GM12878 (cell line): ENCODE measurements at regions not wholly inside any gene's neighbourhood (a gene's known extent, or its start where the extent isn't known, plus 50 kb on each side); places are given as distances from the start of the nearest gene placed in this dataset.
A peak's percentile ranks its signal among the peaks of the same experiment; 100 is the strongest.

Experiments
- ATAC-seq: fragments of 200-7000 bp; cut with Tn5 transposase; 3 replicates; pipeline ENCODE4 v1.9.1; 2020; ENCODE audit warnings: mild to moderate bottlenecking, moderate library complexity
- BruUV-seq: library from RNA; stranded (reverse); fragments of 400-500 nt; replicated peaks from 2 replicates; lab custom pipeline; 2021; lab: Mats Ljungman, UMichigan
- CTCF ChIA-PET: fragments of 300-600 bp; sonication (Branson Sonifier 250); formaldehyde crosslinking; extraction: SDS; loops from one replicate; lab custom pipeline; 2021; ENCODE audit warnings: inconsistent platforms; lab: Yijun Ruan, JAX
- POLR2A ChIA-PET: fragments of 350-600 bp; formaldehyde crosslinking; extraction: SDS; loops from one replicate; lab custom pipeline; 2021; ENCODE audit warnings: inconsistent platforms; lab: Charles Lee
- RAD21 ChIA-PET: fragments of 300-600 bp; sonication (Branson Sonifier 250); formaldehyde crosslinking; loops from one replicate; lab custom pipeline; 2023; ENCODE audit warnings: antibody characterized with exemption; ENCODE audit not compliant: unreplicated experiment; lab: Charles Lee
- SMC1A ChIA-PET: fragments of 300-600 bp; sonication (Branson Sonifier 250); formaldehyde crosslinking; loops from one replicate; lab custom pipeline; 2023; ENCODE audit not compliant: unreplicated experiment, uncharacterized antibody; lab: Charles Lee
- DNase-seq: peaks from one replicate; pipeline ENCODE4 v3.0.0-alpha.2; 2011; ENCODE audit warnings: low read depth, low spot score
- FAIRE-seq: peaks from 3 replicates; lab custom pipeline; 2011; peaks lifted over from hg19 to GRCh38; lab: Jason Lieb, UNC
- H2AFZ ChIP-seq: 2 replicates; pipeline ENCODE4 v1.6.0; 2011; ENCODE audit warnings: low read depth, low read length, control low read depth; ENCODE audit not compliant: control insufficient read depth
- H3K27ac ChIP-seq: 2 replicates; pipeline ENCODE4 v1.5.1; 2011; ENCODE audit warnings: control low read depth; ENCODE audit not compliant: control insufficient read depth, insufficient read depth
- H3K27me3 ChIP-seq, 2 experiments: replicated peaks in 1 of 2; 2 replicates each; pipeline versions ENCODE4 v1.6.0 to v1.6.1; 2011; ENCODE audit warnings: low read length in 1 of 2; ENCODE audit not compliant: control insufficient read depth in 2 of 2, insufficient read depth in 2 of 2
- H3K36me3 ChIP-seq, 2 experiments: 2 replicates each; pipeline ENCODE4 v1.5.1; 2011; ENCODE audit warnings: low read length in 1 of 2; ENCODE audit not compliant: control insufficient read depth in 2 of 2, insufficient read depth in 2 of 2
- H3K4me1 ChIP-seq: 2 replicates; pipeline ENCODE4 v1.6.1; 2011; ENCODE audit warnings: mild to moderate bottlenecking, low read length, moderate library complexity, mixed read lengths; ENCODE audit not compliant: control insufficient read depth, insufficient read depth
- H3K4me2 ChIP-seq: 2 replicates; pipeline ENCODE4 v1.6.0; 2011; ENCODE audit warnings: control low read depth; ENCODE audit not compliant: control insufficient read depth, insufficient read depth
- H3K4me3 ChIP-seq: fragments of 200-600 bp; sonication (generic); 2 replicates; pipeline ENCODE4 v1.5.1; 2016
- H3K79me2 ChIP-seq: 2 replicates; pipeline ENCODE4 v1.6.0; 2011; ENCODE audit warnings: low read length; ENCODE audit not compliant: control insufficient read depth, insufficient read depth
- H3K9ac ChIP-seq: 2 replicates; pipeline ENCODE4 v1.8.0; 2011; ENCODE audit warnings: low read length, control low read depth, mixed read lengths; ENCODE audit not compliant: control insufficient read depth, insufficient read depth
- H3K9me3 ChIP-seq: replicated peaks from 3 replicates; pipeline ENCODE4 v1.5.1; 2011; ENCODE audit warnings: mild to moderate bottlenecking, low read length; ENCODE audit not compliant: control insufficient read depth, insufficient read depth
- H4K20me1 ChIP-seq: 2 replicates; pipeline ENCODE4 v1.6.0; 2011; ENCODE audit not compliant: control insufficient read depth, insufficient read depth
- ASH2L ChIP-seq: fragments of 300-600, 200-600 bp; sonication (generic); IDR thresholded peaks from 2 replicates; pipeline ENCODE4 v1.6.1; 2017; ENCODE audit warnings: low read depth, mild to moderate bottlenecking, borderline replicate concordance
- EZH2 ChIP-seq: IDR thresholded peaks from 2 replicates; pipeline ENCODE4 v1.6.1; 2012; ENCODE audit warnings: low read depth, mild to moderate bottlenecking, control low read depth, inconsistent platforms, low read length, borderline replicate concordance; ENCODE audit not compliant: control insufficient read depth
- HDAC6 ChIP-seq: fragments of 200-600 bp; sonication (generic); IDR thresholded peaks from one replicate; pipeline ENCODE4 v1.8.0; 2017; ENCODE audit warnings: antibody characterized with exemption; ENCODE audit not compliant: unreplicated experiment
- IRF4 ChIP-seq: IDR thresholded peaks from 2 replicates; pipeline ENCODE4 v1.6.1; 2011; ENCODE audit warnings: low read depth, low read length
- KDM1A ChIP-seq: fragments of 200-600 bp; sonication (generic); IDR thresholded peaks from 2 replicates; pipeline ENCODE4 v1.6.1; 2016; ENCODE audit warnings: borderline replicate concordance
- NR2F1 ChIP-seq: fragments of 450-650 bp; conservative IDR thresholded peaks from 2 replicates; pipeline ENCODE4 v1.6.1; 2017; ENCODE audit warnings: mild to moderate bottlenecking
- NRF1 ChIP-seq: conservative IDR thresholded peaks from 2 replicates; pipeline ENCODE4 v1.6.1; 2011; ENCODE audit warnings: mild to moderate bottlenecking, low read depth, low read length, improper control_type of control experiment
- SMARCA5 ChIP-seq: fragments of 450-650 bp; IDR thresholded peaks from 2 replicates; pipeline ENCODE4 v1.6.1; 2017; ENCODE audit warnings: mild to moderate bottlenecking
- SP1 ChIP-seq: IDR thresholded peaks from one replicate; pipeline ENCODE4 v1.6.1; 2011; ENCODE audit warnings: low read depth, low read length
- SRF ChIP-seq, 2 experiments: IDR thresholded peaks; 2 replicates each; pipeline ENCODE4 v1.6.1; 2011; ENCODE audit warnings: low read depth in 2 of 2, low read length in 2 of 2, mild to moderate bottlenecking in 1 of 2, moderate library complexity in 1 of 2
- TARDBP ChIP-seq: IDR thresholded peaks from 2 replicates; pipeline ENCODE4 v1.6.1; 2016; ENCODE audit warnings: borderline replicate concordance
- WGBS: methylation state at CpG from one replicate; pipeline ENCODE4 v1.1.6; 2016; ENCODE audit warnings: low lambda C conversion rate; ENCODE audit not compliant: insufficient replicate concordance, insufficient coverage; ENCODE audit errors: missing lambda C conversion rate; 5-methylcytosine and 5-hydroxymethylcytosine counted together
- in situ Hi-C: fragments of 300-500 bp; cut with MboI; formaldehyde crosslinking; loops from 9 replicates; pipeline ENCODE4 v1.14.3; 2018; ENCODE audit warnings: mixed read lengths
- intact Hi-C: fragments of 100-400 bp; cut with micrococcal nuclease; formaldehyde crosslinking; loops from one replicate; pipeline ENCODE4 v1.14.2; 2022; ENCODE audit not compliant: unreplicated experiment
- TF ChIP-seq, protein P1 (sequence below): fragments of 450-650 bp; IDR thresholded peaks from 2 replicates; pipeline ENCODE4 v1.6.1; 2016; ENCODE audit warnings: mild to moderate bottlenecking, moderate library complexity, borderline replicate concordance
- TF ChIP-seq, protein P2 (sequence below): fragments of 450-650 bp; IDR thresholded peaks from 2 replicates; pipeline ENCODE4 v1.6.1; 2018; ENCODE audit warnings: borderline replicate concordance, mild to moderate bottlenecking; ENCODE audit not compliant: partially characterized antibody
- TF ChIP-seq, protein P3 (sequence below), 3 experiments: IDR thresholded peaks in 2 of 3; conservative IDR thresholded peaks in 1 of 3; 2 replicates each; pipeline ENCODE4 v1.5.1; 2011; ENCODE audit warnings: low read depth in 3 of 3, low read length in 3 of 3, mild to moderate bottlenecking in 3 of 3, control low read depth in 2 of 3, moderate library complexity in 2 of 3, inconsistent platforms in 1 of 3, mixed read lengths in 1 of 3; ENCODE audit not compliant: control insufficient read depth in 2 of 3, insufficient read depth in 1 of 3; ENCODE audit errors: extremely low read depth in 1 of 3

DNA sequence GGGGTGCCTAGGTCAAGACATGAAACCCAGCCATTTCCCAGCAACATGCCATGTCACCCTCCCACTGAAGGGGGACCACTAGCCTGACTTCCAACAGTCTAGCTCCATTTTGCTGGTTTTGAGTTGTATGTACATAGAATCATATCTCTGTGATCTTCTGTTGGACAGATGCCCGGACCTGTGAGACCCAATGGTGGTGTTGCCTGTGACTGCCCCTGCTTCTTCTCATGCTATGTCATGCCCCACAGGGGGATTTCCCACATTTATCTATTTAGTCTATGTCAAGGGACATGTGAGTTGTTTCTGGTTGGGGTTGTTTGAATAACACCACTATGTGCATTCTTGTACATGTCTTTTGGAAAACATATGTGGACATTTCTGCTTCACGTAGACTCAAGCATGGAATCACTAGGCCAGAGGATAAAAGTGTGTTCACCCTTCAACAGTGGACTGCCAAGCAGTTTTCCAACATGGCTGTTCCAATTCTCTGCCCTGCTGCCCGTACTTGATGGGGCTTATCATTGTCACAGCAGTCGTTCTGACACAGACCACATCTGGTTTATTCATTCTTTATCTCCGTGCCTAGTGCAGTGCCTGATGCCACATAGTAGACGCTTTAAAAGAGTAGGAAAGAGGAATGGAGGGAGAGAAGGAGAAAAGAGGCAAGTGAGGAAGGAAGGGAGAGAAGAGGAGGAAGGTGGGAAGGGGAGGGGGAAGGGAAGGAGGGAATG is 114.4 kb downstream of the TPRA1 start:
- no peak overlapping the region for H3K4me2 ChIP-seq
- no peak overlapping the region for H3K4me3 ChIP-seq
- H3K27ac ChIP-seq = no peak overlapping the region
- in situ Hi-C loops (no loop called here), intact Hi-C loops (no loop called here)
- no peaks in the 10 kb centered on the region for H4K20me1 ChIP-seq
- no peak overlapping the region for H2AFZ ChIP-seq
- CTCF ChIA-PET = interaction anchor here (0.7 kb wide), 2 partner anchors 954 to 1205 kb away, joined by 3 read pairs; no protein-coding TSS in a partner anchor
- DNase-seq (no peak), ATAC-seq (peak; percentile 50), FAIRE-seq (no peak)
- SMC1A ChIA-PET = interaction anchor here (1.1 kb wide), 1 partner anchor 724 kb away, joined by 3 read pairs; no protein-coding TSS in a partner anchor
- RAD21 ChIA-PET = no interaction called here
- H3K4me1 ChIP-seq = no peaks in the 10 kb centered on the region
- H3K79me2 ChIP-seq = no peaks in the 10 kb centered on the region
- no peaks in the 10 kb centered on the region for H3K9me3 ChIP-seq
- no TSS peak for BruUV-seq
- no peaks in the 10 kb centered on the region for H3K36me3 ChIP-seq
- H3K27me3 ChIP-seq = no peaks in the 10 kb centered on the region
- no peak overlapping the region for H3K9ac ChIP-seq
- 23% methylated on average over 6 of the region's 6 CpGs for WGBS
- POLR2A ChIA-PET = no interaction called here
- TF ChIP-seq, protein P1, sequence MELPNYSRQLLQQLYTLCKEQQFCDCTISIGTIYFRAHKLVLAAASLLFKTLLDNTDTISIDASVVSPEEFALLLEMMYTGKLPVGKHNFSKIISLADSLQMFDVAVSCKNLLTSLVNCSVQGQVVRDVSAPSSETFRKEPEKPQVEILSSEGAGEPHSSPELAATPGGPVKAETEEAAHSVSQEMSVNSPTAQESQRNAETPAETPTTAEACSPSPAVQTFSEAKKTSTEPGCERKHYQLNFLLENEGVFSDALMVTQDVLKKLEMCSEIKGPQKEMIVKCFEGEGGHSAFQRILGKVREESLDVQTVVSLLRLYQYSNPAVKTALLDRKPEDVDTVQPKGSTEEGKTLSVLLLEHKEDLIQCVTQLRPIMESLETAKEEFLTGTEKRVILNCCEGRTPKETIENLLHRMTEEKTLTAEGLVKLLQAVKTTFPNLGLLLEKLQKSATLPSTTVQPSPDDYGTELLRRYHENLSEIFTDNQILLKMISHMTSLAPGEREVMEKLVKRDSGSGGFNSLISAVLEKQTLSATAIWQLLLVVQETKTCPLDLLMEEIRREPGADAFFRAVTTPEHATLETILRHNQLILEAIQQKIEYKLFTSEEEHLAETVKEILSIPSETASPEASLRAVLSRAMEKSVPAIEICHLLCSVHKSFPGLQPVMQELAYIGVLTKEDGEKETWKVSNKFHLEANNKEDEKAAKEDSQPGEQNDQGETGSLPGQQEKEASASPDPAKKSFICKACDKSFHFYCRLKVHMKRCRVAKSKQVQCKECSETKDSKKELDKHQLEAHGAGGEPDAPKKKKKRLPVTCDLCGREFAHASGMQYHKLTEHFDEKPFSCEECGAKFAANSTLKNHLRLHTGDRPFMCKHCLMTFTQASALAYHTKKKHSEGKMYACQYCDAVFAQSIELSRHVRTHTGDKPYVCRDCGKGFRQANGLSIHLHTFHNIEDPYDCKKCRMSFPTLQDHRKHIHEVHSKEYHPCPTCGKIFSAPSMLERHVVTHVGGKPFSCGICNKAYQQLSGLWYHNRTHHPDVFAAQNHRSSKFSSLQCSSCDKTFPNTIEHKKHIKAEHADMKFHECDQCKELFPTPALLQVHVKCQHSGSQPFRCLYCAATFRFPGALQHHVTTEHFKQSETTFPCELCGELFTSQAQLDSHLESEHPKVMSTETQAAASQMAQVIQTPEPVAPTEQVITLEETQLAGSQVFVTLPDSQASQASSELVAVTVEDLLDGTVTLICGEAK = no peak
- TF ChIP-seq ASH2L (no peak), EZH2 (no peak), SMARCA5 (no peak), NRF1 (no peak), KDM1A (no peak), SP1 (no peak), SRF (IDR thresholded peaks at IDR 0.05; ENCODE audit: low read depth in 2 of 2, low read length in 2 of 2) (no peak), TARDBP (no peak), IRF4 (no peak), NR2F1 (no peak), HDAC6 (no peak)
- TF ChIP-seq, protein P2, sequence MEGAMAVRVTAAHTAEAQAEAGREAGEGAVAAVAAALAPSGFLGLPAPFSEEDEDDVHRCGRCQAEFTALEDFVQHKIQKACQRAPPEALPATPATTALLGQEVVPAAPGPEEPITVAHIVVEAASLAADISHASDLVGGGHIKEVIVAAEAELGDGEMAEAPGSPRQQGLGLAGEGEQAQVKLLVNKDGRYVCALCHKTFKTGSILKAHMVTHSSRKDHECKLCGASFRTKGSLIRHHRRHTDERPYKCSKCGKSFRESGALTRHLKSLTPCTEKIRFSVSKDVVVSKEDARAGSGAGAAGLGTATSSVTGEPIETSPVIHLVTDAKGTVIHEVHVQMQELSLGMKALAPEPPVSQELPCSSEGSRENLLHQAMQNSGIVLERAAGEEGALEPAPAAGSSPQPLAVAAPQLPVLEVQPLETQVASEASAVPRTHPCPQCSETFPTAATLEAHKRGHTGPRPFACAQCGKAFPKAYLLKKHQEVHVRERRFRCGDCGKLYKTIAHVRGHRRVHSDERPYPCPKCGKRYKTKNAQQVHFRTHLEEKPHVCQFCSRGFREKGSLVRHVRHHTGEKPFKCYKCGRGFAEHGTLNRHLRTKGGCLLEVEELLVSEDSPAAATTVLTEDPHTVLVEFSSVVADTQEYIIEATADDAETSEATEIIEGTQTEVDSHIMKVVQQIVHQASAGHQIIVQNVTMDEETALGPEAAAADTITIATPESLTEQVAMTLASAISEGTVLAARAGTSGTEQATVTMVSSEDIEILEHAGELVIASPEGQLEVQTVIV = no peak
- TF ChIP-seq, protein P3, sequence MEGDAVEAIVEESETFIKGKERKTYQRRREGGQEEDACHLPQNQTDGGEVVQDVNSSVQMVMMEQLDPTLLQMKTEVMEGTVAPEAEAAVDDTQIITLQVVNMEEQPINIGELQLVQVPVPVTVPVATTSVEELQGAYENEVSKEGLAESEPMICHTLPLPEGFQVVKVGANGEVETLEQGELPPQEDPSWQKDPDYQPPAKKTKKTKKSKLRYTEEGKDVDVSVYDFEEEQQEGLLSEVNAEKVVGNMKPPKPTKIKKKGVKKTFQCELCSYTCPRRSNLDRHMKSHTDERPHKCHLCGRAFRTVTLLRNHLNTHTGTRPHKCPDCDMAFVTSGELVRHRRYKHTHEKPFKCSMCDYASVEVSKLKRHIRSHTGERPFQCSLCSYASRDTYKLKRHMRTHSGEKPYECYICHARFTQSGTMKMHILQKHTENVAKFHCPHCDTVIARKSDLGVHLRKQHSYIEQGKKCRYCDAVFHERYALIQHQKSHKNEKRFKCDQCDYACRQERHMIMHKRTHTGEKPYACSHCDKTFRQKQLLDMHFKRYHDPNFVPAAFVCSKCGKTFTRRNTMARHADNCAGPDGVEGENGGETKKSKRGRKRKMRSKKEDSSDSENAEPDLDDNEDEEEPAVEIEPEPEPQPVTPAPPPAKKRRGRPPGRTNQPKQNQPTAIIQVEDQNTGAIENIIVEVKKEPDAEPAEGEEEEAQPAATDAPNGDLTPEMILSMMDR (IDR thresholded peaks at IDR 0.05 in 2 of 3, conservative IDR thresholded peaks at IDR 0.05 in 1 of 3; ENCODE audit: control insufficient read depth in 2 of 3, extremely low read depth in 1 of 3, insufficient read depth in 1 of 3, low read depth in 3 of 3, low read length in 3 of 3) = no peak
